ENCODE measurements at regions not wholly inside any gene's neighbourhood (a gene's known extent, or its start where the extent isn't known, plus 50 kb on each side); places are given as distances from the start of the nearest gene placed in this dataset.

GRCh38 chr4:66032571-66032970 is 362.3 kb upstream of the EPHA5 start:
- Histone ChIP-seq H3K9ac (no peak overlapping the region), H3K9me2 (peaks cover 3% of the 10 kb centered on the region; the same call in 1 of the 2 replicates), H4K20me1 (ENCODE audit: insufficient read depth) (no peaks in the 10 kb centered on the region), H2AFZ (ENCODE audit: low read depth) (no peak overlapping the region), H3K9me3 (no peaks in the 10 kb centered on the region), H3K4me1 (ENCODE audit: control insufficient read depth in 1 of 2, insufficient read depth in 2 of 2, low read depth in 1 of 2, low read length in 1 of 2) (no peaks in the 10 kb centered on the region), H3K4me3 (ENCODE audit: low read depth in 2 of 2, low read length in 1 of 2) (no peak overlapping the region), H3F3A (replicated peaks; ENCODE audit: insufficient read depth) (no peaks in the 10 kb centered on the region), H3K27ac (ENCODE audit: low read depth in 2 of 2, low read length in 1 of 2) (no peak overlapping the region), H3K4me2 (no peak overlapping the region), H3K27me3 (ENCODE audit: insufficient read depth) (no peaks in the 10 kb centered on the region), H3K79me2 (ENCODE audit: insufficient read depth) (no peaks in the 10 kb centered on the region), H3K36me3 (replicated peaks in 1 of 2; ENCODE audit: control insufficient read depth in 1 of 2, insufficient read depth in 2 of 2, low read length in 1 of 2) (no peaks in the 10 kb centered on the region)
- WGBS (ENCODE audit: low lambda C conversion rate) = 9% methylated on average over 2 of the region's 2 CpGs
- TF ChIP-seq RCOR1 (IDR thresholded peaks at IDR 0.05; ENCODE audit: low read length) = no peak
- TF ChIP-seq, protein P1, sequence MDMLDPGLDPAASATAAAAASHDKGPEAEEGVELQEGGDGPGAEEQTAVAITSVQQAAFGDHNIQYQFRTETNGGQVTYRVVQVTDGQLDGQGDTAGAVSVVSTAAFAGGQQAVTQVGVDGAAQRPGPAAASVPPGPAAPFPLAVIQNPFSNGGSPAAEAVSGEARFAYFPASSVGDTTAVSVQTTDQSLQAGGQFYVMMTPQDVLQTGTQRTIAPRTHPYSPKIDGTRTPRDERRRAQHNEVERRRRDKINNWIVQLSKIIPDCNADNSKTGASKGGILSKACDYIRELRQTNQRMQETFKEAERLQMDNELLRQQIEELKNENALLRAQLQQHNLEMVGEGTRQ (IDR thresholded peaks at IDR 0.05; ENCODE audit: borderline replicate concordance, low read depth, low read length) = no peak
- no peak for TF ChIP-seq RXRA (IDR thresholded peaks at IDR 0.05; ENCODE audit: borderline replicate concordance, low read depth)
- no peak for TF ChIP-seq EP300 (IDR thresholded peaks at IDR 0.05; ENCODE audit: borderline replicate concordance in 1 of 2, low read depth in 1 of 2, low read length in 1 of 2)
- CTCF ChIA-PET = no interaction called here
- POLR2A ChIA-PET = no interaction called here
- DNase-seq = no peak

DNA sequence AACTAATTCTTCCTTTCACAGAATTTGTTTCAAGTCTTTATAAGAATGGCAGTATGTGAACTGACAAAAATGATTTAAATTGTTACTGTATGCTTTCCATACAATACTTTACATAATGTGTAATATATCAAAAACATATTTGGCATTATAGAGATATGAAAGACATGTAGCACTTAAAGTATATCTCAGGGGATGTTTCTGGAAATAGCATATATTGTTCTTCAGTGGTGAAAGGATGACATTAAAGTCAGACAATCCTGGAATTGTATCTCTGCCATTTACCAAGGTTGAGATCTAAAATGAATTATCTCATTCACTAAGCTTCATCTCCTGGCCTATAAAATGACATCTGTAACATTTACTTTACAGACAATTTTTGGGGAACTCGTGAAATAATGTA is 358.4 kb upstream of the EPHA5 start:
- CTCF ChIA-PET = no interaction called here
- H3K36me3 ChIP-seq (replicated peaks in 1 of 2; ENCODE audit: control insufficient read depth in 1 of 2, insufficient read depth in 2 of 2, low read length in 1 of 2) = no peaks in the 10 kb centered on the region

More for the DNA sequence above, 358.4 kb upstream of the EPHA5 start:
- H3K9me2 ChIP-seq = peaks cover 3% of the 10 kb centered on the region; the same call in 1 of the 2 replicates
- no peaks in the 10 kb centered on the region for H3F3A ChIP-seq (replicated peaks; ENCODE audit: insufficient read depth)
- no peak for TF ChIP-seq EZH2phosphoT487 (IDR thresholded peaks at IDR 0.05; ENCODE audit: borderline replicate concordance, low read depth)
- TF ChIP-seq RAD21 (IDR thresholded peaks at IDR 0.05; ENCODE audit: low read length) = no peak
- TF ChIP-seq, protein P2, sequence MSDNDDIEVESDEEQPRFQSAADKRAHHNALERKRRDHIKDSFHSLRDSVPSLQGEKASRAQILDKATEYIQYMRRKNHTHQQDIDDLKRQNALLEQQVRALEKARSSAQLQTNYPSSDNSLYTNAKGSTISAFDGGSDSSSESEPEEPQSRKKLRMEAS (IDR thresholded peaks at IDR 0.05; ENCODE audit: low read depth) = no peak
- TF ChIP-seq, protein P1 (IDR thresholded peaks at IDR 0.05; ENCODE audit: borderline replicate concordance, low read depth, low read length) = no peak
- TF ChIP-seq NRF1 (IDR thresholded peaks at IDR 0.05; ENCODE audit: low read depth, low read length) = no peak
- TF ChIP-seq, protein P3, sequence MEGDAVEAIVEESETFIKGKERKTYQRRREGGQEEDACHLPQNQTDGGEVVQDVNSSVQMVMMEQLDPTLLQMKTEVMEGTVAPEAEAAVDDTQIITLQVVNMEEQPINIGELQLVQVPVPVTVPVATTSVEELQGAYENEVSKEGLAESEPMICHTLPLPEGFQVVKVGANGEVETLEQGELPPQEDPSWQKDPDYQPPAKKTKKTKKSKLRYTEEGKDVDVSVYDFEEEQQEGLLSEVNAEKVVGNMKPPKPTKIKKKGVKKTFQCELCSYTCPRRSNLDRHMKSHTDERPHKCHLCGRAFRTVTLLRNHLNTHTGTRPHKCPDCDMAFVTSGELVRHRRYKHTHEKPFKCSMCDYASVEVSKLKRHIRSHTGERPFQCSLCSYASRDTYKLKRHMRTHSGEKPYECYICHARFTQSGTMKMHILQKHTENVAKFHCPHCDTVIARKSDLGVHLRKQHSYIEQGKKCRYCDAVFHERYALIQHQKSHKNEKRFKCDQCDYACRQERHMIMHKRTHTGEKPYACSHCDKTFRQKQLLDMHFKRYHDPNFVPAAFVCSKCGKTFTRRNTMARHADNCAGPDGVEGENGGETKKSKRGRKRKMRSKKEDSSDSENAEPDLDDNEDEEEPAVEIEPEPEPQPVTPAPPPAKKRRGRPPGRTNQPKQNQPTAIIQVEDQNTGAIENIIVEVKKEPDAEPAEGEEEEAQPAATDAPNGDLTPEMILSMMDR (IDR thresholded peaks at IDR 0.05) = no peak
- TF ChIP-seq FOXJ3 (CRISPR knock-in tag; IDR thresholded peaks at IDR 0.05) = no peak
- no peak for TF ChIP-seq JUND (IDR thresholded peaks at IDR 0.05)
- TF ChIP-seq GATA2 (CRISPR knock-in tag; IDR thresholded peaks at IDR 0.05) = no peak
- TF ChIP-seq SIN3A (IDR thresholded peaks at IDR 0.05; ENCODE audit: borderline replicate concordance, low read depth, low read length) = no peak
- TF ChIP-seq, protein P4, sequence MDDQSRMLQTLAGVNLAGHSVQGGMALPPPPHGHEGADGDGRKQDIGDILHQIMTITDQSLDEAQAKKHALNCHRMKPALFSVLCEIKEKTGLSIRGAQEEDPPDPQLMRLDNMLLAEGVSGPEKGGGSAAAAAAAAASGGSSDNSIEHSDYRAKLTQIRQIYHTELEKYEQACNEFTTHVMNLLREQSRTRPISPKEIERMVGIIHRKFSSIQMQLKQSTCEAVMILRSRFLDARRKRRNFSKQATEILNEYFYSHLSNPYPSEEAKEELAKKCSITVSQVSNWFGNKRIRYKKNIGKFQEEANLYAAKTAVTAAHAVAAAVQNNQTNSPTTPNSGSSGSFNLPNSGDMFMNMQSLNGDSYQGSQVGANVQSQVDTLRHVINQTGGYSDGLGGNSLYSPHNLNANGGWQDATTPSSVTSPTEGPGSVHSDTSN (IDR thresholded peaks at IDR 0.05) = no peak
- no peak overlapping the region for H3K4me3 ChIP-seq (ENCODE audit: low read depth in 2 of 2, low read length in 1 of 2)
- no peaks in the 10 kb centered on the region for H3K27me3 ChIP-seq (ENCODE audit: insufficient read depth)
- H3K27ac ChIP-seq (ENCODE audit: low read depth in 2 of 2, low read length in 1 of 2) = no peak overlapping the region
- no peak overlapping the region for H3K4me2 ChIP-seq
- H4K20me1 ChIP-seq (ENCODE audit: insufficient read depth) = no peaks in the 10 kb centered on the region
- H2AFZ ChIP-seq (ENCODE audit: low read depth) = no peak overlapping the region
- H3K9me3 ChIP-seq = no peaks in the 10 kb centered on the region
- POLR2A ChIA-PET = no interaction called here
- H3K79me2 ChIP-seq (ENCODE audit: insufficient read depth) = no peaks in the 10 kb centered on the region
- no peak overlapping the region for H3K9ac ChIP-seq
- no peak for DNase-seq
- no peaks in the 10 kb centered on the region for H3K4me1 ChIP-seq (ENCODE audit: control insufficient read depth in 1 of 2, insufficient read depth in 2 of 2, low read depth in 1 of 2, low read length in 1 of 2)
- 11% methylated on average over 1 of the region's 1 CpG for WGBS (ENCODE audit: low lambda C conversion rate)

All from SK-N-SH (cell line).